HK-2 (cell line): ENCODE measurements at regions not wholly inside any gene's neighbourhood (a gene's known extent, or its start where the extent isn't known, plus 50 kb on each side); places are given as distances from the start of the nearest gene placed in this dataset.
A peak's percentile ranks its signal among the peaks of the same experiment; 100 is the strongest.

Source experiments
- DNase-seq: peaks from one replicate; pipeline ENCODE4 v3.0.0-alpha.2; 2018; ENCODE audit not compliant: unreplicated experiment

GRCh38 chr7:371119-371778 lies 81.3 kb downstream of the FOXL3 start:
- DNase-seq, result no peak

GRCh38 chr7:371779-372545 lies 82.0 kb downstream of the FOXL3 start:
- no peak for DNase-seq

- DNase-seq, result no peak
These were observed 82.6 kb downstream of the FOXL3 start for GRCh38 chr7:372546-372931.

- DNase-seq, result no peak
These were observed 83.2 kb downstream of the FOXL3 start for GRCh38 chr7:372932-373791.

GRCh38 chr7:373818-374705 lies 84.1 kb downstream of the FOXL3 start:
- no peak for DNase-seq

GRCh38 chr7:374706-375311 lies 84.8 kb downstream of the FOXL3 start:
- DNase-seq, result no peak

GRCh38 chr7:375321-375831 lies 85.4 kb downstream of the FOXL3 start:
- DNase-seq, result no peak

- DNase-seq, result no peak
These were observed 85.9 kb downstream of the FOXL3 start for GRCh38 chr7:375901-376305.

- DNase-seq, result no peak
These were observed 86.5 kb downstream of the FOXL3 start for GRCh38 chr7:376306-377079.

- DNase-seq, result no peak
These were observed 87.4 kb downstream of the FOXL3 start for GRCh38 chr7:377080-378040.

- DNase-seq, result no peak
These were observed 88.1 kb downstream of the FOXL3 start for GRCh38 chr7:378041-378420.

- DNase-seq, result no peak
These were observed 88.8 kb downstream of the FOXL3 start for GRCh38 chr7:378551-379455.

- peak; percentile 61 for DNase-seq
These were observed 89.6 kb downstream of the FOXL3 start for GRCh38 chr7:379456-380138.

- no peak for DNase-seq
These were observed 90.1 kb downstream of the FOXL3 start for GRCh38 chr7:380139-380485.

- DNase-seq, result no peak
These were observed 90.8 kb downstream of the FOXL3 start for GRCh38 chr7:380711-381210.

- no peak for DNase-seq
These were observed 91.5 kb downstream of the FOXL3 start for GRCh38 chr7:381211-382042.
